ENCODE measurements at regions not wholly inside any gene's neighbourhood (a gene's known extent, or its start where the extent isn't known, plus 50 kb on each side); places are given as distances from the start of the nearest gene placed in this dataset.

DNA sequence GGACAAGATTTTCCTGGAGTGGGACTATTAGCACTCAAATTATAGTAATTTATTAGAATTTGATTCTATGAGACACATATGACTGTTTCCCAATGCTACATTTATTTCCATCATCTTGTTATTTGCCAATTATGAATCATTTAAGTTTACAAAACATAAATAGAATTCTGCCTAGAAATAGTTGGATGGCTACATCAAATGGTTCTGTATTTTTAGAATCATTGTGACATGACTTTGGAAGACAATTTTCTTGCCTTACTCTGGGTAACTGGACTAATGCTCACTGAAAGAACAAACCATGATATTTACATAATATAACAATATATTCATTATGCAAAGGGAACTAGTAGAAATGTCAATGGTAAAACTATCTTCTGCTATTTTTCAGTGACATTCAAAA lies 173.5 kb downstream of the ZIC1 start:
- DNase-seq = no peak

DNA sequence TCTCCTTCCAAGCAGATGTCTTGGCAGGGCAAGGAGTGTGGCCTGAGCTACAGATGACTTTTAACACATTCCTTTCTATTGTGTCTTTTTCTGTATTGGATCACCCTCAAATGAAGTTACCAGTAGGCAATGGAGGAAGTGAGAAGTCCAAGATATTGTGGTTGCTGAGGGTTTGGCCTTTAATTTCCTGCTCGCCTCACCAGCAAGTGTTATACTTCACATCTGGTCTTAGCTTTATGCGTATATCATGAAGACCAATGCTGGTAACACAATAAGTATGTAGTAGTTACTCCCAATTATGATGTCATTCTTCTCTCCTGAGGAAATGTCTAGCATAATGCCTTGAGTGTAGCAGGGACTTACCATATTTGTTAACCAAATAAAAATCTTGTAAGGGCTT lies 179.9 kb downstream of the ZIC1 start:
- no peak for DNase-seq

GRCh38 chr3:147604136-147604535 lies 195.0 kb downstream of the ZIC1 start:
- DNase-seq = no peak

GRCh38 chr3:147613725-147614124 lies 204.6 kb downstream of the ZIC1 start:
- DNase-seq = peak in 1 of 51 donors; percentile 15

DNA sequence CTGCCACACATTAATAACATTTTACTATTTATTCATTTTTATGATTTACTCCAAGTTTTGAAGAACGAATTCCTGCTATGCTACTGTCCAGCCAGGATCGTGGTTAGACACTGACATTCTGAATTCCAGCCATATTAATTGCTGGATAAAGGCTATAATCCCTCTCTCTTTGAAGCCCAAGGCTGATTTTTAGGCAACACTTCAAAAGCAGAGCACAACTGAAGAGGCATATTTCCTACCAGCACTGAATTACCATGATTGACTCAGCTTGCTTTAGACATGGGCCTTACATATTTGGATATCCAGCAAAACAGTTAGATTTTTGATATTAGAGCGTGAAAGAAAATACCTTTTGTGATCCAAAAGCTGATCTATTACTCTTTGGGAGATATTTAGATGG lies 205.0 kb downstream of the ZIC1 start:
- DNase-seq = no peak

DNA sequence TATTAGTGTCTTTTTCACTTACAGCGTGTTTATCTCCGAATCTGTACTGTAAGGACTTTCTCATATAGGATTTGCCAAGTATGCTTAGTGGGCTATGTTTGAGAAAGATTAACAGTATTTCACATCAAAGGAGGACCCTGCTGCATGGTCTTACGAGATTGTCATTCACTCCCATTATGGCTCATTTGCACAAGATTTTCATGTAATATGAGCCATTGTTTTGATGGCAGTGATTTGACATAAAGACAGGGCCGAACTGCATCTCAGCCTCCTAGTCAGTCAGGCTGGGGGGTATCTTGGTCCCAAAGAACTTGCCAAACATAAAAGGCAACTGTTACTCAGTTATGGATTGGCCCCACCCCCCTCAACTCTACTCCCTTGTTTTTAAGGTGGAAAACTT lies 205.9 kb downstream of the ZIC1 start:
- no peak for DNase-seq

- DNase-seq = peak in 1 of 51 donors; percentile 4
Measured at GRCh38 chr3:147616998-147617619, 207.9 kb downstream of the ZIC1 start.

- no peak for DNase-seq
Measured at GRCh38 chr3:147618691-147619090, 209.5 kb downstream of the ZIC1 start.

GRCh38 chr3:147619921-147620560 lies 210.9 kb downstream of the ZIC1 start:
- DNase-seq = peak in 1 of 51 donors; percentile 1

GRCh38 chr3:147620906-147621305 lies 211.7 kb downstream of the ZIC1 start:
- DNase-seq = no peak

- no peak for DNase-seq
Measured at GRCh38 chr3:147630921-147631415, 221.8 kb downstream of the ZIC1 start.

GRCh38 chr3:147640781-147641180 lies 231.6 kb downstream of the ZIC1 start:
- no peak for DNase-seq

- no peak for DNase-seq
Measured at GRCh38 chr3:147645761-147646160, 236.6 kb downstream of the ZIC1 start.

- DNase-seq = no peak
Measured at GRCh38 chr3:147649475-147649874, 240.3 kb downstream of the ZIC1 start.

- DNase-seq = no peak
Measured at GRCh38 chr3:147651107-147651778, 242.1 kb downstream of the ZIC1 start.

GRCh38 chr3:147652651-147653366 lies 243.6 kb downstream of the ZIC1 start:
- DNase-seq = no peak

- no peak for DNase-seq
Measured at GRCh38 chr3:147653367-147653923, 244.3 kb downstream of the ZIC1 start.

GRCh38 chr3:147654827-147655226 lies 245.7 kb downstream of the ZIC1 start:
- DNase-seq = no peak

GRCh38 chr3:147655236-147655635 lies 246.1 kb downstream of the ZIC1 start:
- DNase-seq = no peak

- no peak for DNase-seq
Measured at GRCh38 chr3:147656023-147656422, 246.9 kb downstream of the ZIC1 start.

DNA sequence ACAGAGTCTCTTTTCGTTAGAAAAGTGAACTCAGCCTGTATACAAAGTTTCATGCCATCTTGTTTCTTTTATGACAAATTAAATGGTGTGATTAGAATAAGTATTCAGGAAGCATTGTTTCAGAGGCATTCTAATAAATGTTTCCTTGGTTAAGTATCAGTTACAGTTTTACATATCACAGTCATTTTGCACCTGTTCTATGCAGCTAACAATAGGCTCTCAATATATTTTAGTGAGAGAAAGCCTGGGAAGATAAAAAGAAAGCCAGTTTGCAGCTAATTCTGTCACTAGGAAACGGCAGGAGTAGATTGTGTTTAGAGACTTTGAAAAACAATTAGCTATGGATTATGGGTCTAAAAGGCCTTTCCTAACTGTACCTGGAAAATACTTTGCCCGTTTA lies 252.8 kb downstream of the ZIC1 start:
- no peak for DNase-seq

DNA sequence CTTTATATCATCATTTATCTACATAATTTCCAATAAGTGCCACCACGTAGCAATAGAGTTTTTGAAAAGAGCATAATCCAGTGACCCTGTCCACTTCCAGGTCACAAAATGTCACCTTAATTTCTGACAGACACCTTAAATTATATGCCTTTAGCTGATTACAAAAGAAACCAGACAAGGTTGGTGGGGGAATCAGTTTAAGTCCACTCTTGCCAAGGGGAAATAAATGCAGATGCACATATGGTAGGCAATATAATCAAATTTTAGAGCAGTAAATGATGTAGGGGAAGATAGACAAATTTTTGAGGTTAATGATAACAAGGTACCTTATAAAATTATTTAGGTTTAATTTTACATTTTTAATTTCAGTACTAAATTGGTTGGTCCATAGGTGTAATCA lies 253.5 kb downstream of the ZIC1 start:
- DNase-seq = no peak
